Muscle of back (tissue), 3 donors: ENCODE measurements at regions not wholly inside any gene's neighbourhood (a gene's known extent, or its start where the extent isn't known, plus 50 kb on each side); places are given as distances from the start of the nearest gene placed in this dataset.
"Not testable (repeated sequence)": the region's sequence is repeated elsewhere in the genome, so short reads cannot be mapped to it uniquely, and the experiment has no call there.

Source experiments
- DNase-seq, 3 donors: peaks; one replicate each; pipeline versions ENCODE4 v3.0.0 to v3.0.0-alpha.2; 2013

GRCh38 chr4:154982187-154983047 lies 201.3 kb downstream of the RBM46 start:
- DNase-seq, result peak; percentile 20 to 69 (median 45)

- no peak for DNase-seq
Observed at GRCh38 chr4:154983714-154984113, 202.6 kb downstream of the RBM46 start.

GRCh38 chr4:154984148-154984547 lies 203.1 kb downstream of the RBM46 start:
- DNase-seq, result no peak

- DNase-seq, result no peak
Observed at GRCh38 chr4:154984616-154985015, 203.5 kb downstream of the RBM46 start.

GRCh38 chr4:154985673-154986072 lies 204.6 kb downstream of the RBM46 start:
- no peak for DNase-seq

- DNase-seq, result no peak
Observed at GRCh38 chr4:154988511-154988910, 207.4 kb downstream of the RBM46 start.

- DNase-seq, result no peak
Observed at GRCh38 chr4:154989511-154989910, 208.4 kb downstream of the RBM46 start.

GRCh38 chr4:154997866-154998265 lies 210.6 kb upstream of the NPY2R start:
- DNase-seq, result not testable (repeated sequence)

- peak in 1 of 3 donors; percentile 17 for DNase-seq
Observed at GRCh38 chr4:154998284-154998683, 210.2 kb upstream of the NPY2R start.

- DNase-seq, result no peak
Observed at GRCh38 chr4:154998773-154999172, 209.7 kb upstream of the NPY2R start.

- DNase-seq, result no peak
Observed at GRCh38 chr4:154999950-155000578, 208.4 kb upstream of the NPY2R start.

- peak in 2 of 3 donors; percentile 14 to 40 for DNase-seq
Observed at GRCh38 chr4:155001251-155001650, 207.2 kb upstream of the NPY2R start.

GRCh38 chr4:155005395-155006090 lies 202.9 kb upstream of the NPY2R start:
- DNase-seq, result peak in 1 of 3 donors; percentile 29

- no peak for DNase-seq
Observed at GRCh38 chr4:155007660-155008176, 200.7 kb upstream of the NPY2R start.

GRCh38 chr4:155008389-155008788 lies 200.0 kb upstream of the NPY2R start:
- DNase-seq, result no peak

GRCh38 chr4:155009288-155009687 lies 199.1 kb upstream of the NPY2R start:
- no peak for DNase-seq

- DNase-seq, result no peak
Observed at GRCh38 chr4:155010376-155010775, 198.1 kb upstream of the NPY2R start.

GRCh38 chr4:155011163-155011780 lies 197.2 kb upstream of the NPY2R start:
- peak in 1 of 3 donors; percentile 22 for DNase-seq

GRCh38 chr4:155012469-155012868 lies 196.0 kb upstream of the NPY2R start:
- DNase-seq, result no peak

- no peak for DNase-seq
Observed at GRCh38 chr4:155017426-155017825, 191.0 kb upstream of the NPY2R start.

- no peak for DNase-seq
Observed at GRCh38 chr4:155025762-155026457, 182.5 kb upstream of the NPY2R start.
